ENCODE measurements at regions not wholly inside any gene's neighbourhood (a gene's known extent, or its start where the extent isn't known, plus 50 kb on each side); places are given as distances from the start of the nearest gene placed in this dataset.
"Not testable (repeated sequence)": the region's sequence is repeated elsewhere in the genome, so short reads cannot be mapped to it uniquely, and the experiment has no call there.

- no peak for DNase-seq
Measured at GRCh38 chr5:87150630-87151029, 117.1 kb upstream of the RASA1 start.

GRCh38 chr5:87151547-87151946 lies 116.1 kb upstream of the RASA1 start:
- no peak for DNase-seq

- no peak for DNase-seq
Measured at GRCh38 chr5:87152886-87153285, 114.8 kb upstream of the RASA1 start.

GRCh38 chr5:87154191-87154590 lies 113.5 kb upstream of the RASA1 start:
- no peak for DNase-seq

- no peak for DNase-seq
Measured at GRCh38 chr5:87155106-87155505, 112.6 kb upstream of the RASA1 start.

- no peak for DNase-seq
Measured at GRCh38 chr5:87156631-87157030, 111.1 kb upstream of the RASA1 start.

GRCh38 chr5:87164409-87164808 lies 103.3 kb upstream of the RASA1 start:
- DNase-seq, result no peak

- DNase-seq, result no peak
Measured at GRCh38 chr5:87169300-87169991, 98.2 kb upstream of the RASA1 start.

- DNase-seq, result no peak
Measured at GRCh38 chr5:87170799-87171198, 96.9 kb upstream of the RASA1 start.

GRCh38 chr5:87182649-87183048 lies 85.0 kb upstream of the RASA1 start:
- no peak for DNase-seq

- DNase-seq, result no peak
Measured at GRCh38 chr5:87183896-87184295, 83.8 kb upstream of the RASA1 start.

GRCh38 chr5:87184605-87185004 lies 83.1 kb upstream of the RASA1 start:
- DNase-seq, result no peak

GRCh38 chr5:87185838-87186237 lies 81.8 kb upstream of the RASA1 start:
- no peak for DNase-seq

GRCh38 chr5:87188391-87188790 lies 79.3 kb upstream of the RASA1 start:
- DNase-seq, result no peak

GRCh38 chr5:87190041-87190440 lies 77.6 kb upstream of the RASA1 start:
- DNase-seq, result no peak

GRCh38 chr5:87190687-87191086 lies 77.0 kb upstream of the RASA1 start:
- no peak for DNase-seq

- DNase-seq, result no peak
Measured at GRCh38 chr5:87191645-87192044, 76.0 kb upstream of the RASA1 start.

- DNase-seq, result no peak
Measured at GRCh38 chr5:87195104-87195591, 72.5 kb upstream of the RASA1 start.

- no peak for DNase-seq
Measured at GRCh38 chr5:87195616-87196015, 72.1 kb upstream of the RASA1 start.

GRCh38 chr5:87198010-87198409 lies 69.7 kb upstream of the RASA1 start:
- DNase-seq, result no peak

- DNase-seq, result not testable (repeated sequence)
Measured at GRCh38 chr5:87199246-87199645, 68.4 kb upstream of the RASA1 start.

GRCh38 chr5:87199704-87200103 lies 68.0 kb upstream of the RASA1 start:
- not testable (repeated sequence) for DNase-seq

- no peak for DNase-seq
Measured at GRCh38 chr5:87210076-87210475, 57.6 kb upstream of the RASA1 start.

- DNase-seq, result no peak
Measured at GRCh38 chr5:87210743-87211142, 56.9 kb upstream of the RASA1 start.

- DNase-seq, result no peak
Measured at GRCh38 chr5:87211676-87212075, 56.0 kb upstream of the RASA1 start.

Data from stimulated activated CD4-positive, alpha-beta T cell treated with anti-CD3 and anti-CD28 coated beads, Interleukin-2, amount 100 ng/mL, for 48 hours (primary cell).